ENCODE measurements at regions not wholly inside any gene's neighbourhood (a gene's known extent, or its start where the extent isn't known, plus 50 kb on each side); places are given as distances from the start of the nearest gene placed in this dataset.

DNA sequence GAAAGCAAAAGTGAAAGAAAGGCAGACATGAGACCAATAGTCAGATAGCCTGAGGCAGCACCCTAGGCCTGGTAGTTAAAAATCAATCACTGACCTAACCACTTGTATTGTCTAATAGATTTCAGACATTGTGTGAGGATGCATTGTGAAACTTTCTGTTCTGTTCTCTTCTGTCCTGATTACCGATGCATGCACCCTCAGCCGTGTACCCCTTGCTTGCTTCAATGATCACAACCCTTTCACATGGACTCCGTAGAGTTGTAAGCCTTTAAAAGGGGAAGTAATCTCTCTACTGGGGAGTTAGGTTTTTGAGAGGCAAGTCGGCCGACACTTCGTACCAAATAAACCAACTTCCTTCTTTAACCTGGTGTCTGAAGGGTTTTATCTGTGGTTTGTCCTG lies 801.6 kb upstream of the TSPY4 start (continued):
- TF ChIP-seq, protein P1, sequence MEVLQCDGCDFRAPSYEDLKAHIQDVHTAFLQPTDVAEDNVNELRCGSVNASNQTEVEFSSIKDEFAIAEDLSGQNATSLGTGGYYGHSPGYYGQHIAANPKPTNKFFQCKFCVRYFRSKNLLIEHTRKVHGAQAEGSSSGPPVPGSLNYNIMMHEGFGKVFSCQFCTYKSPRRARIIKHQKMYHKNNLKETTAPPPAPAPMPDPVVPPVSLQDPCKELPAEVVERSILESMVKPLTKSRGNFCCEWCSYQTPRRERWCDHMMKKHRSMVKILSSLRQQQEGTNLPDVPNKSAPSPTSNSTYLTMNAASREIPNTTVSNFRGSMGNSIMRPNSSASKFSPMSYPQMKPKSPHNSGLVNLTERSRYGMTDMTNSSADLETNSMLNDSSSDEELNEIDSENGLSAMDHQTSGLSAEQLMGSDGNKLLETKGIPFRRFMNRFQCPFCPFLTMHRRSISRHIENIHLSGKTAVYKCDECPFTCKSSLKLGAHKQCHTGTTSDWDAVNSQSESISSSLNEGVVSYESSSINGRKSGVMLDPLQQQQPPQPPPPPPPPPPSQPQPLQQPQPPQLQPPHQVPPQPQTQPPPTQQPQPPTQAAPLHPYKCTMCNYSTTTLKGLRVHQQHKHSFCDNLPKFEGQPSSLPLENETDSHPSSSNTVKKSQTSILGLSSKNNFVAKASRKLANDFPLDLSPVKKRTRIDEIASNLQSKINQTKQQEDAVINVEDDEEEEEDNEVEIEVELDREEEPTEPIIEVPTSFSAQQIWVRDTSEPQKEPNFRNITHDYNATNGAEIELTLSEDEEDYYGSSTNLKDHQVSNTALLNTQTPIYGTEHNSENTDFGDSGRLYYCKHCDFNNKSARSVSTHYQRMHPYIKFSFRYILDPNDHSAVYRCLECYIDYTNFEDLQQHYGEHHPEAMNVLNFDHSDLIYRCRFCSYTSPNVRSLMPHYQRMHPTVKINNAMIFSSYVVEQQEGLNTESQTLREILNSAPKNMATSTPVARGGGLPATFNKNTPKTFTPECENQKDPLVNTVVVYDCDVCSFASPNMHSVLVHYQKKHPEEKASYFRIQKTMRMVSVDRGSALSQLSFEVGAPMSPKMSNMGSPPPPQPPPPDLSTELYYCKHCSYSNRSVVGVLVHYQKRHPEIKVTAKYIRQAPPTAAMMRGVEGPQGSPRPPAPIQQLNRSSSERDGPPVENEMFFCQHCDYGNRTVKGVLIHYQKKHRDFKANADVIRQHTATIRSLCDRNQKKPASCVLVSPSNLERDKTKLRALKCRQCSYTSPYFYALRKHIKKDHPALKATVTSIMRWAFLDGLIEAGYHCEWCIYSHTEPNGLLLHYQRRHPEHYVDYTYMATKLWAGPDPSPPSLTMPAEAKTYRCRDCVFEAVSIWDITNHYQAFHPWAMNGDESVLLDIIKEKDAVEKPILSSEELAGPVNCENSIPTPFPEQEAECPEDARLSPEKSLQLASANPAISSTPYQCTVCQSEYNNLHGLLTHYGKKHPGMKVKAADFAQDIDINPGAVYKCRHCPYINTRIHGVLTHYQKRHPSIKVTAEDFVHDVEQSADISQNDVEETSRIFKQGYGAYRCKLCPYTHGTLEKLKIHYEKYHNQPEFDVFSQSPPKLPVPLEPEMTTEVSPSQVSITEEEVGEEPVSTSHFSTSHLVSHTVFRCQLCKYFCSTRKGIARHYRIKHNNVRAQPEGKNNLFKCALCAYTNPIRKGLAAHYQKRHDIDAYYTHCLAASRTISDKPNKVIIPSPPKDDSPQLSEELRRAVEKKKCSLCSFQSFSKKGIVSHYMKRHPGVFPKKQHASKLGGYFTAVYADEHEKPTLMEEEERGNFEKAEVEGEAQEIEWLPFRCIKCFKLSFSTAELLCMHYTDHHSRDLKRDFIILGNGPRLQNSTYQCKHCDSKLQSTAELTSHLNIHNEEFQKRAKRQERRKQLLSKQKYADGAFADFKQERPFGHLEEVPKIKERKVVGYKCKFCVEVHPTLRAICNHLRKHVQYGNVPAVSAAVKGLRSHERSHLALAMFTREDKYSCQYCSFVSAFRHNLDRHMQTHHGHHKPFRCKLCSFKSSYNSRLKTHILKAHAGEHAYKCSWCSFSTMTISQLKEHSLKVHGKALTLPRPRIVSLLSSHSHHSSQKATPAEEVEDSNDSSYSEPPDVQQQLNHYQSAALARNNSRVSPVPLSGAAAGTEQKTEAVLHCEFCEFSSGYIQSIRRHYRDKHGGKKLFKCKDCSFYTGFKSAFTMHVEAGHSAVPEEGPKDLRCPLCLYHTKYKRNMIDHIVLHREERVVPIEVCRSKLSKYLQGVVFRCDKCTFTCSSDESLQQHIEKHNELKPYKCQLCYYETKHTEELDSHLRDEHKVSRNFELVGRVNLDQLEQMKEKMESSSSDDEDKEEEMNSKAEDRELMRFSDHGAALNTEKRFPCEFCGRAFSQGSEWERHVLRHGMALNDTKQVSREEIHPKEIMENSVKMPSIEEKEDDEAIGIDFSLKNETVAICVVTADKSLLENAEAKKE (CRISPR knock-in tag; IDR thresholded peaks at IDR 0.05): no peak

DNA sequence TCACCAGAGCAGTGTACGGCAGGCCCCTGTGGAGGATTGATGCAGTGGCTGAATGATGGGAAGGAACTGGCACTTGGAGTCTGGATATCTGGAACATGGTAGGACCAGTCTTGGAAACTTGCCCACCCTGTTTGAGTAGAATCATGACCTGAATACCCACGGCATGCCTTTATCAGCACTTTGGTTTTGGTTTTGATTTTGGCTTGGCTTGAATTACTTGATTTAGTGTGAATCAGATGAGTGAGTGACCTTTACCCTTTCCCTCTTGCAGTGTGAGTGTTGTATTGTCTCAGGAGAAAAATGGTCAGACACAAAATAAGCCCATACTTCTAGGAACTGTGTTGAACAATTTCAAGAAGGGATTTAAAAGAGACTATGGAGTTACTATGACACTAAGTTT lies 801.0 kb upstream of the TSPY4 start:
- Histone ChIP-seq H3K79me2 (replicated peaks; ENCODE audit: insufficient read depth) (no peaks in the 10 kb centered on the region), H3K4me1 (ENCODE audit: insufficient read depth) (no peaks in the 10 kb centered on the region), H3K4me3 (no peak overlapping the region), H4K20me1 (replicated peaks; ENCODE audit: insufficient read depth) (no peaks in the 10 kb centered on the region), H2AFZ (no peak overlapping the region), H3K27ac (ENCODE audit: low read depth) (no peak overlapping the region), H3K36me3 (ENCODE audit: insufficient read depth) (no peaks in the 10 kb centered on the region), H3K9me2 (ENCODE audit: insufficient read depth) (no peaks in the 10 kb centered on the region), H3F3A (replicated peaks; ENCODE audit: low read depth) (no peaks in the 10 kb centered on the region), H3K27me3 (ENCODE audit: insufficient read depth) (no peaks in the 10 kb centered on the region), H3K4me2 (no peak overlapping the region)
- Mint-ChIP-seq H3K4me3 (no peak overlapping the region), H3K27ac (no peak overlapping the region), H3K4me1 (no peaks in the 10 kb centered on the region), H3K9me3 (peaks cover 88% of the 10 kb centered on the region), H3K36me3 (ENCODE audit: low read depth) (peaks cover 8% of the 10 kb centered on the region; the same call in 1 of the 3 replicates), H3K27me3 (ENCODE audit: insufficient read depth, low read depth, poor library complexity) (no peaks in the 10 kb centered on the region)
- TF ChIP-seq, protein P2, sequence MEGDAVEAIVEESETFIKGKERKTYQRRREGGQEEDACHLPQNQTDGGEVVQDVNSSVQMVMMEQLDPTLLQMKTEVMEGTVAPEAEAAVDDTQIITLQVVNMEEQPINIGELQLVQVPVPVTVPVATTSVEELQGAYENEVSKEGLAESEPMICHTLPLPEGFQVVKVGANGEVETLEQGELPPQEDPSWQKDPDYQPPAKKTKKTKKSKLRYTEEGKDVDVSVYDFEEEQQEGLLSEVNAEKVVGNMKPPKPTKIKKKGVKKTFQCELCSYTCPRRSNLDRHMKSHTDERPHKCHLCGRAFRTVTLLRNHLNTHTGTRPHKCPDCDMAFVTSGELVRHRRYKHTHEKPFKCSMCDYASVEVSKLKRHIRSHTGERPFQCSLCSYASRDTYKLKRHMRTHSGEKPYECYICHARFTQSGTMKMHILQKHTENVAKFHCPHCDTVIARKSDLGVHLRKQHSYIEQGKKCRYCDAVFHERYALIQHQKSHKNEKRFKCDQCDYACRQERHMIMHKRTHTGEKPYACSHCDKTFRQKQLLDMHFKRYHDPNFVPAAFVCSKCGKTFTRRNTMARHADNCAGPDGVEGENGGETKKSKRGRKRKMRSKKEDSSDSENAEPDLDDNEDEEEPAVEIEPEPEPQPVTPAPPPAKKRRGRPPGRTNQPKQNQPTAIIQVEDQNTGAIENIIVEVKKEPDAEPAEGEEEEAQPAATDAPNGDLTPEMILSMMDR (conservative IDR thresholded peaks at IDR 0.05; ENCODE audit: low read depth in 2 of 2): no peak
- no peak for TF ChIP-seq CREB1 (CRISPR knock-in tag; IDR thresholded peaks at IDR 0.05; ENCODE audit: low read depth)
- ATAC-seq: no peak
- no peak for DNase-seq (ENCODE audit: low spot score)
